Stimulated activated naive CD4-positive, alpha-beta T cell (primary cell): ENCODE measurements at regions not wholly inside any gene's neighbourhood (a gene's known extent, or its start where the extent isn't known, plus 50 kb on each side); places are given as distances from the start of the nearest gene placed in this dataset.

Source experiments
- DNase-seq, 6 experiments: peaks; one replicate each; lab custom pipeline; 2025; lab: John Stamatoyannopoulos, UW

DNA sequence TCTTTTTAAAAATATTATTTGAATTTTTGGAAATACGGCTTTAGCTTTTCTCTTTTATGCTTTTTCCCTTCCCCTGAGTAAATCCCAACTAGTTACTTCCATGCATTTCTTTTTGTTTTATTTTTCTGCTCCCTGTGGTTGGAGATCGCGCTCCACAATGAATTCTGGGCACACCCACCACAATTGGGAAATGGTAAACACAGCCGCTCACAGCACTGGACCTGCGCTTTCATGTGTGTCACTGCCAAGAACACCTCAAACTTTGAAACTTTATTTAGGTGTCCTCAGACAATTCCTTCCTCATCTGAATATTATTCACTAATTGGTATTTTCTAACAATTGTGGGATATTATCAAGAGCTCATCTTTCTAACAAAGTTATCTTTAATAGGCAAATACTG, 82.8 kb upstream of the TMEM18 start:
- no peak for DNase-seq

DNA sequence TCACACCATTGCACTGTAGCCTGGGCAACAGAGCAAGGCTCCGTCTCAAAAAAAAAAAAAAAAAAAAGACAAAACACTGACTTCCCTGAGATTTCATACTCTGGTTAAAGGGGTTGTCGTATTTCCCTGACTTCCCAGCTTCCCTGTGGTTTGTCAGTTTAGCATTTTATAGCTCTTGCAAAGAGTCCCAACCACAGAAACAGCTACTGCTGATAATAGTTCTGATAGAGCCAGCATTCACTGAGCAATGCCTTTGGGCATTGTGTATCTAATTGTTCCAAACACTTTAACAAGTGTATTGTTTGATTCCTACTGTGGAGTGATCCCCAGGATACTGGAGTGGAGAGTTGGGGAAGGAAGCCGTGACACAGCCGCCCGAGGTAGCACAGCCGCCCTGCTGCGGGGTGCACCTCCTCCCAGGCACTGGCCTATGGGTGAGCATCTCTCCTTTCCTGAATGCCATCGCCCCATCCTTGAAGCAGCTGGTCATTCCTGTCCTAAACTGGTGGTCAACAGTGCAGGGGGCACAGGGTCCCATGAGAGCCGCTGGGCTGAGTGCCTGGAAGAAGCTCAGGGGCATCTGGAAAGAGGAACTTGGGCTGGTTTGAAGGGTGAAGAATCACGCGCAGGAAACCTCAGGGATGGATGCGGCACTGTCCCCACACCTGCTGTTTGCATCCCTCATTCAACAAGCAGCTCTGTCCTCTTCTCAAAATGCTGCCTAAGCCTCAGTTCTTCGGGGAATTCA, 81.0 kb upstream of the TMEM18 start:
- no peak for DNase-seq

- DNase-seq, result no peak
Observed at GRCh38 chr2:753123-753522, 75.9 kb upstream of the TMEM18 start.

DNA sequence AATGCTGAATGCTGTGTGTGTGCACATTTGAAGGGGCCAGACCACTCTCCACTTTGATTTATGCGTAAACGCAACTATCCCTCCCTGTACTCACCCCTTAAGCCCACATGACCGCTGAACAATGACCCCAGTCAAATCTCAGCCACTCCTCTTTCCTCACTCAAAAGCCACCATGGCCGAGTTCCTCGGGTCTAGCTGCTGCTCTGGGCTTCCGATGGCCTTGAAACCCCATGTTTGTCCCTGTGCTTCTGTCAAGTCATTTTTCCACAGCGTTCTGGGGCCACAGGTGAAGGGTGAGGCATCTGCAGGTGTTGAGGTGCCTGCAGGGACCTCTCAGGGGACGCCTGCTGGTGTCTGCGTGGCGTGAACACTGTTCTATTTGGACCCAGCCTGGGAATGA, 74.3 kb upstream of the TMEM18 start:
- no peak for DNase-seq

DNA sequence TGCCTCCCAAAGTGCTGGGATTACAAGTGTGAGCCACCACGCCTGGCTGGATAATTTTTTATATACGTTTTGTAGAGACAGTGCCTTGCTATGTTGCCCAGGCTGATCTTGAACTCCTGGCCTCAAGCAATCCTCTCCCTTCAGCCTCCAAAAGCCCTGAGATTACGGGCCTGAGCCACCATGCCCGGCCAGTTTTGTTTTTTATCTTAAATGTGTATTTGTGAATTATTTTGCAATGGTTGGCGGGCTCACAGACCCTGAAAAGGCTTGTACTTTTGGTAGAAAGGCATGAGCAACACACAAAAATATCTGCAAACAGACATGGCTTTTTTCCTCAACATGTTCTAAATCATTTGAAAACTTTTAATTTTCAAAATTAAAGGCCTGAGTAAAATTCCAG, 73.4 kb upstream of the TMEM18 start:
- DNase-seq, result no peak

- DNase-seq, result no peak
Observed at GRCh38 chr2:747762-748351, 70.7 kb upstream of the TMEM18 start.

GRCh38 chr2:746697-747096, 69.5 kb upstream of the TMEM18 start:
- no peak for DNase-seq

DNA sequence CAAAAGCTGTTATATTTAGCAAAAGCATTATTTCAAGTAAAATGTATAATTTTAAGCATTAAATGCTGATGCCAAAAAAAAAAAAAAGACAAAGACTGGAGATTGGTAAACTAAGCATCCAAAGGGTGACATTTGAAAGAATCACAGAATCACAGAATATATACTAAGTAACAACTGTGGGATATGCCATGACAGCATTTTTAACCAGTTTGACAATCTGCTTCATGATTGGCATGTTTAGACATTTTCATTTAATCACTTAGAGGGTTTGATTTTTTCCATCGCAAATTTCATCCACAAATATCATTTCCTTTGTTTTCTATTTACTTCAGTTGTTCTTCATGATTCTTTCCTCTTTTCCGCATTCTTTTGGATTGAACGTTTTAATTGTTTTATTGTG, 66.9 kb upstream of the TMEM18 start:
- DNase-seq, result no peak

- no peak for DNase-seq
Observed at GRCh38 chr2:742221-742620, 65.0 kb upstream of the TMEM18 start.

- no peak for DNase-seq
Observed at GRCh38 chr2:741195-741496, 63.9 kb upstream of the TMEM18 start.

GRCh38 chr2:740322-741194, 63.4 kb upstream of the TMEM18 start:
- peak in 4 of 6 experiments; percentile 10 to 65 (median 40) for DNase-seq

GRCh38 chr2:739864-740321, 62.7 kb upstream of the TMEM18 start:
- peak in 3 of 6 experiments; percentile 12 to 25 (median 22) for DNase-seq

- no peak for DNase-seq
Observed at GRCh38 chr2:736939-737338, 59.7 kb upstream of the TMEM18 start.

DNA sequence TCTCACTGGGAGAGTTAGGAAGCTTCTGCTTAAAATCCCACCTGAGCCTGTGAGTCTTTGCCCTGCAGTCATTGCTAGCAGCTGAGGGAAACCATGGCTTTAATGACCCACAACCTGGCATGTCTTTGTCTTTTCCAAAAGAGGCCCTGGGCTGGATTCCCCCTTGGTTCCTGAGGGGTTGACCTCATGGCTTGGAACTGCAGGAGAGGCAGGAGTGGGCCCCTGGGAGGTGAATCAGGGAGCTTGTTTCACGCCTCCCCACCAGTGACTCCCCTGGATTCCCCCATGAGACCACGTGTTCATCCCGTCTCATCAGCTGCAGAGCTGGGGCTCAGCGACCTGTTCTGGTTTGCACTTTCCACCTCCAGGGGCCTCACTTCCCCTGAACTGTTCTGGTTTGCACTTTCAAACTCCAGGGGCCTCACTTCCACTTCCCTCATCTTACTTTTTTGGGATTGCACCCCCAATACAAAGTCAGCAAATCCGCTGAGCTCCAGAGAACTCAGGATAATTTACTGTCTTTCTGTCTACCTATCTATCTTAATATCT, 58.5 kb upstream of the TMEM18 start:
- no peak for DNase-seq

- no peak for DNase-seq
Observed at GRCh38 chr2:734496-734895, 57.3 kb upstream of the TMEM18 start.

DNA sequence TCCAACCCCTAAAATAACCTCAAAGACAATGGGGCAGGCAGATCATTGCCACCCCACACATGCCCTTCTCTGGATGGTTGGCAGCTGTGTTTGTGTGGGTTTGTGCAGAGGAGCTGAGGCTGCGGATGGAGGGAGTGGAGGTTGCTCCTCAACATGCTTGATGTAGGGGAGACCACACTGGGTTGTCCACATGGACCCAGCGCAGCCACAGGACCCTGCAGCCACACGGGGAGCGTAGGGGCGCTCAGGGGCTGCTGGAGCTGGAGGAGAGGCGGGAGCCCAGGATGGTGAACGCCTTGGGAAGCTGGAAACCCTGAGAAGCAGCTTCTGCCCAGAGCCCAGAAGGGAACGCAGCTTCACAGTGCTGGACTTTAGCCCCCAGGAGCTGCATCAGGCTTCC, 56.3 kb upstream of the TMEM18 start:
- DNase-seq, result no peak

GRCh38 chr2:733001-733400, 55.8 kb upstream of the TMEM18 start:
- no peak for DNase-seq

- no peak for DNase-seq
Observed at GRCh38 chr2:731711-732110, 54.5 kb upstream of the TMEM18 start.

DNA sequence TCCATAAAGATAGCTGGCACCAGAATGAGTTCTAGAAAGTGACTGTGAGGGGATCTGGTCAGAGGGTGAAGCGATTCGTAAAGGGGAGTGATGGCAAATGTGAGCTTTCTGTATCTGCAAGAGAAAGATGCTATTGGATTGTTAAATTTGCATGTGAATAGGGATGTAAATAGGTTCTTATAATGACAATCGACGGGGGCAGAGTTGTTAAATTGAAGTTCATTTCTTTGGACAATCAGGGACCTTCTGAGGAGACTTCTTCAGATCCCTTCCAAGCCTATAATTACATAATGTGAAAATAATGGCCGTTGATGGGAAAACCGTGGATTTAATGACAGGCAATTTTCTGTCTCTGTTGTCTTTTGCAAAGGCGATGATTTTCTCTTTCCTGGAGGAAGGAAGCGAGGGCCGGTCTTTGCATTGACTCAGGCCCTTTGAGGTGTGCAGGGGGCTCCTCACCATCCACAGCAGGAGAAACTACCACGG, 52.2 kb upstream of the TMEM18 start:
- no peak for DNase-seq

GRCh38 chr2:728165-728564, 51.0 kb upstream of the TMEM18 start:
- no peak for DNase-seq

DNA sequence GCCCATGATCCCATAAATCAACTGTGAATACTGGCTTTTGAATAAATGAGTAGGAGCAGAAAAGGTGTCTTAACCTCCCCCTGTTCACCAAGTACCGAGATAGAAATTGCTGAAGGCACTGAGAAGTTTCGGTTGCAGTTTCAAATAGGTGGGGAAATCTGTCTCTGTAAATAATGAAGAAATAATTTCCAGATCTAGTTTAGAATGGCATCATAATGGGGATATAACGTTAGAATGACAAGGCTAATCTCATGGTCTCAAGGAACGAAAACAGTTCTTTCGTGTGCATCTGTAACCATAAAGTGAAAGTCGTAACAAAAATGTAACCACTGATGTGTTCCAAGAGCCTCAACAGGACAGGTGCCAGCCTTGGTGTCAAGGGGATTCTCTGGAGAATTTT, 49.9 kb upstream of the TMEM18 start:
- DNase-seq, result no peak
